Lung (tissue), 11 donors: ENCODE measurements at regions not wholly inside any gene's neighbourhood (a gene's known extent, or its start where the extent isn't known, plus 50 kb on each side); places are given as distances from the start of the nearest gene placed in this dataset.

Experiments
- ATAC-seq: fragments of 200-7000 bp; cut with Tn5 transposase; one replicate; pipeline ENCODE4 v1.9.1; 2020; ENCODE audit warnings: moderate number of reproducible peaks; ENCODE audit not compliant: insufficient read depth, low FRiP score
- DNase-seq, 3 donors: peaks; one replicate each; pipeline ENCODE4 v3.0.0-alpha.2; 2013 to 2017
- H3K27ac ChIP-seq, 2 donors: one replicate each; pipeline ENCODE4 v1.5.1; 2013; ENCODE audit warnings: mild to moderate bottlenecking in 2 of 2, moderate library complexity in 2 of 2, control low read depth in 1 of 2, inconsistent platforms in 1 of 2, low read depth in 1 of 2, low read length in 1 of 2
- H3K27me3 ChIP-seq, 3 donors: one replicate each; pipeline ENCODE4 v1.5.1; 2013; ENCODE audit warnings: low read length in 2 of 3; ENCODE audit not compliant: control insufficient read depth in 3 of 3, insufficient read depth in 3 of 3
- H3K36me3 ChIP-seq, 4 donors: one replicate each; pipeline ENCODE4 v1.5.1; 2013; ENCODE audit warnings: low read length in 4 of 4, mild to moderate bottlenecking in 1 of 4, moderate library complexity in 1 of 4; ENCODE audit not compliant: control insufficient read depth in 4 of 4, insufficient read depth in 4 of 4
- H3K4me1 ChIP-seq, 5 donors: one replicate each; pipeline ENCODE4 v1.5.1; 2013; ENCODE audit warnings: low read length in 5 of 5, mild to moderate bottlenecking in 2 of 5, moderate library complexity in 1 of 5; ENCODE audit not compliant: control insufficient read depth in 5 of 5, insufficient read depth in 5 of 5
- H3K4me3 ChIP-seq: one replicate; pipeline ENCODE4 v1.5.1; 2013; ENCODE audit warnings: mild to moderate bottlenecking, control low read depth, moderate library complexity
- H3K9ac ChIP-seq, 2 donors: one replicate each; pipeline ENCODE4 v1.5.1; 2013; ENCODE audit warnings: low read length in 2 of 2, control low read depth in 1 of 2; ENCODE audit not compliant: insufficient read depth in 1 of 2
- H3K9me3 ChIP-seq, 4 donors: one replicate each; pipeline ENCODE4 v1.5.1; 2013; ENCODE audit warnings: low read length in 3 of 4, mild to moderate bottlenecking in 1 of 4, moderate library complexity in 1 of 4; ENCODE audit not compliant: control insufficient read depth in 4 of 4, insufficient read depth in 3 of 4
- CTCF ChIP-seq: IDR thresholded peaks from 2 replicates; pipeline ENCODE4 v1.5.1; 2012; ENCODE audit warnings: mild to moderate bottlenecking; ENCODE audit errors: control extremely low read depth, extremely low read depth
- WGBS, 2 donors: extraction: QIAGEN DNeasy Blood & Tissue Kit; methylation state at CpG; one replicate each; pipeline ENCODE4 v1.1.7; 2013; 5-methylcytosine and 5-hydroxymethylcytosine counted together
- donor health status: control.
- donor health status: control.
- donor health status: Bipolar disorder and iron deficiency.
- donor health status: healthy.
- donor health status: DM: yes; HTN: yes; CAD: no.

GRCh38 chr10:33979195-33979594 is 644.7 kb upstream of the NRP1 start:
- no peak overlapping the region for H3K4me3 ChIP-seq
- no peak for TF ChIP-seq CTCF
- WGBS, 2 donors = 88 to 92% methylated on average over 6 of the region's 6 CpGs
- no peaks in the 10 kb centered on the region for H3K27me3 ChIP-seq
- no peak for ATAC-seq
- H3K36me3 ChIP-seq = no peaks in the 10 kb centered on the region
- H3K4me1 ChIP-seq = peaks cover 0 to 17% (median 0%) of the 10 kb centered on the region in 5 donors
- no peak overlapping the region for H3K27ac ChIP-seq
- DNase-seq = no peak
- H3K9me3 ChIP-seq = peaks cover 0 to 5% (median 2%) of the 10 kb centered on the region in 4 donors
- H3K9ac ChIP-seq = no peak overlapping the region

- H3K27ac ChIP-seq = no peak overlapping the region
- H3K4me1 ChIP-seq = peaks cover 0 to 17% (median 0%) of the 10 kb centered on the region in 5 donors
- ATAC-seq (no peak), DNase-seq (peak in 2 of 3 donors; percentile 58 to 73)
- no peak overlapping the region for H3K4me3 ChIP-seq
- no peaks in the 10 kb centered on the region for H3K27me3 ChIP-seq
- TF ChIP-seq CTCF = no peak
- H3K9me3 ChIP-seq = no peaks in the 10 kb centered on the region
- no peaks in the 10 kb centered on the region for H3K36me3 ChIP-seq
- WGBS, 2 donors = 74 to 81% methylated on average over 3 of the region's 3 CpGs
- no peak overlapping the region for H3K9ac ChIP-seq
These were observed 641.0 kb upstream of the NRP1 start for GRCh38 chr10:33975481-33975880.

GRCh38 chr10:33974976-33975478 is 640.6 kb upstream of the NRP1 start:
- DNase-seq (no peak), ATAC-seq (no peak)
- WGBS, 2 donors = 68 to 77% methylated on average over 4 of the region's 4 CpGs
- no peak for TF ChIP-seq CTCF
- no peaks in the 10 kb centered on the region for H3K27me3 ChIP-seq
- no peak overlapping the region for H3K27ac ChIP-seq
- H3K36me3 ChIP-seq = no peaks in the 10 kb centered on the region
- peaks cover 0 to 17% (median 0%) of the 10 kb centered on the region in 5 donors for H3K4me1 ChIP-seq
- no peak overlapping the region for H3K4me3 ChIP-seq
- no peak overlapping the region for H3K9ac ChIP-seq
- H3K9me3 ChIP-seq = no peaks in the 10 kb centered on the region

- no peaks in the 10 kb centered on the region for H3K9me3 ChIP-seq
- DNase-seq = no peak
- ATAC-seq = no peak
- no peaks in the 10 kb centered on the region for H3K36me3 ChIP-seq
- no peaks in the 10 kb centered on the region for H3K27me3 ChIP-seq
- H3K4me3 ChIP-seq = no peak overlapping the region
- H3K27ac ChIP-seq = no peak overlapping the region
- no peak for TF ChIP-seq CTCF
- peaks cover 0 to 2% (median 0%) of the 10 kb centered on the region in 5 donors for H3K4me1 ChIP-seq
- 100% methylated on average over 1 of the region's 1 CpG for WGBS, 2 donors
- H3K9ac ChIP-seq = no peak overlapping the region
These were observed 634.5 kb upstream of the NRP1 start for GRCh38 chr10:33968983-33969382.
